ENCODE measurements at regions not wholly inside any gene's neighbourhood (a gene's known extent, or its start where the extent isn't known, plus 50 kb on each side); places are given as distances from the start of the nearest gene placed in this dataset.

- Histone ChIP-seq H3K4me1 (ENCODE audit: low read depth) (no peaks in the 10 kb centered on the region), H3K4me3 (no peak overlapping the region), H3K27ac (no peak overlapping the region), H3K36me3 (no peaks in the 10 kb centered on the region), H3K9me3 (ENCODE audit: low read depth) (no peaks in the 10 kb centered on the region), H3K27me3 (no peaks in the 10 kb centered on the region)
- TF ChIP-seq CTCF (IDR thresholded peaks at IDR 0.05; ENCODE audit: low read depth, low read length): no peak
- DNase-seq (ENCODE audit: low read depth in 1 of 2, low spot score in 1 of 2): no peak
Observed at GRCh38 chr12:77777274-77777673, 53.4 kb upstream of the NAV3 start.

GRCh38 chr12:77774761-77775160, 55.9 kb upstream of the NAV3 start:
- no peaks in the 10 kb centered on the region for H3K4me1 ChIP-seq (ENCODE audit: low read depth)
- no peak for TF ChIP-seq CTCF (IDR thresholded peaks at IDR 0.05; ENCODE audit: low read depth, low read length)
- no peaks in the 10 kb centered on the region for H3K27me3 ChIP-seq
- no peak overlapping the region for H3K4me3 ChIP-seq
- H3K9me3 ChIP-seq (ENCODE audit: low read depth): no peaks in the 10 kb centered on the region
- no peaks in the 10 kb centered on the region for H3K36me3 ChIP-seq
- no peak for DNase-seq (ENCODE audit: low read depth in 1 of 2, low spot score in 1 of 2)
- H3K27ac ChIP-seq: no peak overlapping the region

GRCh38 chr12:77772676-77773298, 57.9 kb upstream of the NAV3 start:
- Histone ChIP-seq H3K27me3 (no peaks in the 10 kb centered on the region), H3K9me3 (ENCODE audit: low read depth) (no peaks in the 10 kb centered on the region), H3K27ac (no peak overlapping the region), H3K36me3 (no peaks in the 10 kb centered on the region), H3K4me1 (ENCODE audit: low read depth) (no peaks in the 10 kb centered on the region), H3K4me3 (no peak overlapping the region)
- no peak for DNase-seq (ENCODE audit: low read depth in 1 of 2, low spot score in 1 of 2)
- no peak for TF ChIP-seq CTCF (IDR thresholded peaks at IDR 0.05; ENCODE audit: low read depth, low read length)

GRCh38 chr12:77768558-77768957, 62.1 kb upstream of the NAV3 start:
- no peak for DNase-seq (ENCODE audit: low read depth in 1 of 2, low spot score in 1 of 2)
- no peaks in the 10 kb centered on the region for H3K9me3 ChIP-seq (ENCODE audit: low read depth)
- no peak overlapping the region for H3K27ac ChIP-seq

GRCh38 chr12:77767756-77768343, 62.8 kb upstream of the NAV3 start:
- no peaks in the 10 kb centered on the region for H3K36me3 ChIP-seq
- no peak overlapping the region for H3K27ac ChIP-seq
- no peak for DNase-seq (ENCODE audit: low read depth in 1 of 2, low spot score in 1 of 2)
- H3K4me1 ChIP-seq (ENCODE audit: low read depth): no peaks in the 10 kb centered on the region
- no peaks in the 10 kb centered on the region for H3K9me3 ChIP-seq (ENCODE audit: low read depth)
- no peak for TF ChIP-seq CTCF (IDR thresholded peaks at IDR 0.05; ENCODE audit: low read depth, low read length)
- no peak overlapping the region for H3K4me3 ChIP-seq
- no peaks in the 10 kb centered on the region for H3K27me3 ChIP-seq

More at GRCh38 chr12:77768558-77768957, 62.1 kb upstream of the NAV3 start:
- Histone ChIP-seq H3K4me3 (no peak overlapping the region), H3K36me3 (no peaks in the 10 kb centered on the region), H3K4me1 (ENCODE audit: low read depth) (no peaks in the 10 kb centered on the region), H3K27me3 (no peaks in the 10 kb centered on the region)
- TF ChIP-seq CTCF (IDR thresholded peaks at IDR 0.05; ENCODE audit: low read depth, low read length): no peak

Data from cardiac muscle cell (in vitro differentiated cells and primary cell).